Neuronal stem cell (in vitro differentiated cells): ENCODE measurements at regions not wholly inside any gene's neighbourhood (a gene's known extent, or its start where the extent isn't known, plus 50 kb on each side); places are given as distances from the start of the nearest gene placed in this dataset.

Experiments used
- DNase-seq: peaks from one replicate; pipeline ENCODE4 v3.0.0-alpha.2; 2013; ENCODE audit warnings: low spot score
- H2AFZ ChIP-seq: one replicate; pipeline ENCODE4 v1.6.1; 2013; ENCODE audit warnings: mild to moderate bottlenecking, low read length, inconsistent platforms
- H2AK5ac ChIP-seq: 2 replicates; pipeline ENCODE4 v1.6.1; 2013; ENCODE audit warnings: low read depth, mild to moderate bottlenecking, inconsistent platforms, low read length, moderate library complexity, mixed read lengths
- H2BK120ac ChIP-seq: 2 replicates; pipeline ENCODE4 v1.6.1; 2013; ENCODE audit warnings: low read depth, mild to moderate bottlenecking, inconsistent platforms, low read length, moderate library complexity, mixed read lengths
- H2BK12ac ChIP-seq: one replicate; pipeline ENCODE4 v1.6.1; 2013; ENCODE audit warnings: low read length, inconsistent platforms
- H2BK15ac ChIP-seq: 2 replicates; pipeline ENCODE4 v1.6.1; 2013; ENCODE audit warnings: mild to moderate bottlenecking, low read length, inconsistent platforms, mixed read lengths
- H2BK5ac ChIP-seq: one replicate; pipeline ENCODE4 v1.6.1; 2013; ENCODE audit warnings: inconsistent platforms, mild to moderate bottlenecking, low read length, moderate library complexity
- H3K14ac ChIP-seq: one replicate; pipeline ENCODE4 v1.6.1; 2013; ENCODE audit warnings: low read length, inconsistent platforms
- H3K18ac ChIP-seq: 2 replicates; pipeline ENCODE4 v1.6.1; 2013; ENCODE audit warnings: low read length, inconsistent platforms
- H3K23ac ChIP-seq: 2 replicates; pipeline ENCODE4 v1.6.1; 2013; ENCODE audit warnings: low read depth, mild to moderate bottlenecking, mixed read lengths, low read length, inconsistent platforms; ENCODE audit not compliant: poor library complexity
- H3K27ac ChIP-seq: replicated peaks from 3 replicates; pipeline ENCODE4 v1.5.1; 2013; ENCODE audit warnings: low read length, inconsistent platforms
- H3K27me3 ChIP-seq, 3 experiments: 2 replicates each; pipeline ENCODE4 v1.6.1; 2013; ENCODE audit warnings: low read length in 3 of 3, mild to moderate bottlenecking in 2 of 3, inconsistent platforms in 1 of 3, low read depth in 1 of 3, mixed read lengths in 1 of 3, moderate library complexity in 1 of 3; ENCODE audit not compliant: control insufficient read depth in 3 of 3, insufficient read depth in 3 of 3
- H3K36me3 ChIP-seq, 2 donors: replicated peaks in 1 of 2; 2 replicates each; pipeline ENCODE4 v1.6.1; 2013; ENCODE audit warnings: low read length in 2 of 2; ENCODE audit not compliant: control insufficient read depth in 2 of 2, insufficient read depth in 2 of 2
- H3K4ac ChIP-seq: 2 replicates; pipeline ENCODE4 v1.6.1; 2013; ENCODE audit warnings: inconsistent platforms, mild to moderate bottlenecking, low read length, moderate library complexity
- H3K4me1 ChIP-seq, 2 donors: 1 replicate in 1 of 2; 2 replicates in 1 of 2; pipeline ENCODE4 v1.6.1; 2013; ENCODE audit warnings: low read length in 2 of 2, low read depth in 1 of 2; ENCODE audit not compliant: control insufficient read depth in 2 of 2, insufficient read depth in 1 of 2
- H3K4me2 ChIP-seq: one replicate; pipeline ENCODE4 v1.6.1; 2013; ENCODE audit warnings: mild to moderate bottlenecking, low read length, inconsistent platforms; ENCODE audit not compliant: insufficient read depth, poor library complexity, severe bottlenecking
- H3K4me3 ChIP-seq, 2 donors: 2 replicates each; pipeline ENCODE4 v1.5.1; 2013; ENCODE audit warnings: low read length in 2 of 2, mild to moderate bottlenecking in 2 of 2, inconsistent platforms in 1 of 2, moderate library complexity in 1 of 2
- H3K79me1 ChIP-seq: one replicate; pipeline ENCODE4 v1.6.1; 2013; ENCODE audit warnings: low read depth, mild to moderate bottlenecking, inconsistent platforms, low read length, moderate library complexity
- H3K9ac ChIP-seq: one replicate; pipeline ENCODE4 v1.6.1; 2013; ENCODE audit warnings: mild to moderate bottlenecking, low read depth, low read length, inconsistent platforms; ENCODE audit not compliant: poor library complexity
- H3K9me3 ChIP-seq, 2 donors: replicated peaks in 1 of 2; 2 replicates each; pipeline versions ENCODE3 to v1.6.1; 2013; ENCODE audit warnings: low read length in 2 of 2, mild to moderate bottlenecking in 2 of 2, inconsistent platforms in 1 of 2, low read depth in 1 of 2, mixed read lengths in 1 of 2, moderate library complexity in 1 of 2; ENCODE audit not compliant: control insufficient read depth in 2 of 2, insufficient read depth in 1 of 2
- H4K8ac ChIP-seq: one replicate; pipeline ENCODE4 v1.6.1; 2013; ENCODE audit warnings: low read depth, mild to moderate bottlenecking, inconsistent platforms, low read length, moderate library complexity
- H4K91ac ChIP-seq: one replicate; pipeline ENCODE4 v1.6.1; 2013; ENCODE audit warnings: low read length, low read depth, mild to moderate bottlenecking, inconsistent platforms; ENCODE audit not compliant: poor library complexity
- WGBS, 2 donors: extraction: QIAGEN DNeasy Blood & Tissue Kit; methylation state at CpG; one replicate each; pipeline ENCODE4 v1.1.7; 2013; ENCODE audit warnings: missing lambda C conversion rate in 2 of 2, mixed read lengths in 1 of 2; ENCODE audit not compliant: insufficient read length in 2 of 2, insufficient replicate concordance in 1 of 2; ENCODE audit errors: extremely low coverage in 2 of 2; 5-methylcytosine and 5-hydroxymethylcytosine counted together

DNA sequence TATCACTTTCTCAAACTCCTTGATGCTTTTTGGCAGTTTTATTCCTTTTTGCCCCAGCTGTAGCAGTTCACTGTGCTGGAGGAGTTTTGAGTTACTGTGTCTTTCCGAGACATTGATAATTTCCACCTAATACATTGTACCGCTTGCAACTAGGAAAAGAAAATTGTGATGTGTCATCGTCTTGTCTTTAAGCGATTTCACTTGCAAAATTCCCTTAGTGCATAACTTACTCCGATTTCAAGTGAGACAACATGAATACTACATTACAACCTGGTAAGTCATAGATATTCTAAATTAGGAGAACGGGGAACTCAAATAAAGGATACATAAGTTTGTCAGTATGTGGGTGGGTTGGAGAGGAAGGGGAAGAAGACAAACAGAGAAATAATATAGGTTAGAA, 340.5 kb upstream of the KYNU start:
- Histone ChIP-seq H3K9ac (no peak overlapping the region), H2AK5ac (no peak overlapping the region), H2BK15ac (no peak overlapping the region), H3K4me3 (no peak overlapping the region), H3K4me1 (peaks cover 0 to 12% of the 10 kb centered on the region in 2 donors), H3K23ac (no peak overlapping the region), H3K14ac (no peak overlapping the region), H2BK12ac (no peak overlapping the region), H4K8ac (no peak overlapping the region), H3K4me2 (no peak overlapping the region), H3K18ac (no peak overlapping the region), H3K27ac (no peak overlapping the region), H4K91ac (no peak overlapping the region), H2BK5ac (no peak overlapping the region), H2AFZ (no peak overlapping the region), H3K36me3 (no peaks in the 10 kb centered on the region), H2BK120ac (no peak overlapping the region), H3K9me3 (no peaks in the 10 kb centered on the region), H3K4ac (no peak overlapping the region), H3K79me1 (no peaks in the 10 kb centered on the region), H3K27me3 (no peaks in the 10 kb centered on the region)
- no CpG with 5 or more reads among the region's 6 CpGs for WGBS, 2 donors
- no peak for DNase-seq

DNA sequence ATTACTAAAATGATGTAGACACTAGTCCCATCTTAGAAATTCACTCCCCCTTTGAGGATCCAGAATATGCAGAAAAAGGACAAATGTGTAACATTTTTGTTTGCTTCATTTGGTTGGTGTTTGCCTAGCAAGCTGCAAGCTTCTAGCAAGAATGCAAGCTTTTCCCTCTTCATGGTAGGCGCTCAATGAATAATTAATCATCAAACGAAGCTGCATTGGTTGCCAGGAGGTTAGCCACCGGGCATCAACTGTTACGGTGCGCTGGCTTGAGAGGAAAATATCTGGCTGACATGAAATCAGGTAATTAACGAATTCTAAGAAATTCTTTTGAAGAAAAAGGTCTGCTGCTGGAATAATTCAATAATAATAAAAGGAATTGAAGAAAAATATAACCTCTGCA, 341.0 kb upstream of the KYNU start:
- no peak overlapping the region for H2BK15ac ChIP-seq
- H2AFZ ChIP-seq, result no peak overlapping the region
- no peak overlapping the region for H4K91ac ChIP-seq
- no peak overlapping the region for H3K4ac ChIP-seq
- H3K27ac ChIP-seq, result no peak overlapping the region
- no peak overlapping the region for H3K23ac ChIP-seq
- no peak overlapping the region for H3K4me3 ChIP-seq
- WGBS, 2 donors, result no CpG with 5 or more reads among the region's 6 CpGs
- no peaks in the 10 kb centered on the region for H3K27me3 ChIP-seq
- no peaks in the 10 kb centered on the region for H3K9me3 ChIP-seq
- no peak overlapping the region for H3K14ac ChIP-seq
- peaks cover 0 to 12% of the 10 kb centered on the region in 2 donors for H3K4me1 ChIP-seq
- H2BK5ac ChIP-seq, result no peak overlapping the region
- H3K36me3 ChIP-seq, result no peaks in the 10 kb centered on the region
- H2AK5ac ChIP-seq, result no peak overlapping the region
- no peak overlapping the region for H2BK12ac ChIP-seq
- H3K18ac ChIP-seq, result no peak overlapping the region
- DNase-seq, result no peak
- H3K79me1 ChIP-seq, result no peaks in the 10 kb centered on the region
- H3K4me2 ChIP-seq, result no peak overlapping the region
- no peak overlapping the region for H3K9ac ChIP-seq
- no peak overlapping the region for H4K8ac ChIP-seq
- H2BK120ac ChIP-seq, result no peak overlapping the region

DNA sequence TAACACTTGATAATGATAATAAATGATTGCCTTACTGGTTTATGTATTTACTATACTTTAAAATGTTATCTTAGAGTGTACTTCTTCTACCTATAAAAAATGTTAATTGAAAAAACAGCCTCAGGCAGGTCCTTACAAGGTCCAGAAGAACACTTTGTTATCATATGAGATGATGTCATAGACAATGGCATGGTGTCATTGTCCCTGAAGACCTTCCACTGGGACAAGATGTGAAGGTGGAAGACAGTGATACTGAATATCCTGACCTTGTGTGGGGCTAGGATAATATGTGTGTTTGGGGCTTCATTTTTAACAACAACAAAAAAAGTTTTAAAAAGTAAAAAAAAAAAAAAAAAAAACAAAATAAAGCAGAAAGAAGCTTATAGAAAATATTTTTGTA, 342.2 kb upstream of the KYNU start:
- Histone ChIP-seq H2BK5ac (no peak overlapping the region), H2AFZ (no peak overlapping the region), H3K4ac (no peak overlapping the region), H2BK15ac (no peak overlapping the region), H4K8ac (no peak overlapping the region), H2AK5ac (no peak overlapping the region), H3K9me3 (no peaks in the 10 kb centered on the region), H4K91ac (no peak overlapping the region), H3K9ac (no peak overlapping the region), H3K4me2 (no peak overlapping the region), H3K36me3 (no peaks in the 10 kb centered on the region), H3K27ac (no peak overlapping the region), H3K23ac (no peak overlapping the region), H3K4me3 (no peak overlapping the region), H2BK12ac (no peak overlapping the region), H3K79me1 (no peaks in the 10 kb centered on the region), H3K27me3 (no peaks in the 10 kb centered on the region), H3K4me1 (peaks cover 0 to 12% of the 10 kb centered on the region in 2 donors), H3K14ac (no peak overlapping the region), H2BK120ac (no peak overlapping the region), H3K18ac (no peak overlapping the region)
- no peak for DNase-seq

DNA sequence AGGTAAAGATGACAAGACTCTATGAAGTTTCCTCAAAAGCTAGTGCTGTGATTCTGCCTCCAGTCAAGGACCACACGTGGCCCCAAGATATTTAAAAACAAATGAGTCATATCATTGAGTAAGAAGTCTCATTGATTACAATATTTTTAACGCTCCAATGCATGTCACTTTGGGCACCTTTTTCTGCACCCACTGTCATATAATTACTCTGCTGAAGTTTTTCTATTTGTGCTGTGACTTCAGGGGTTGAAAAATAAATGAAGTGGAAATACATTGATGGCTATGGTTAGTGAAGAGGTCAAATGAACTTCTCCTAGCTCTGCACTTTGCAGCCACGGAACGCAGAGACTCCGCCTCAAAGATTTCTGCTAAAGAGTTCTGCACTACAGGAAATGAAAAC, 344.3 kb upstream of the KYNU start:
- DNase-seq, result no peak
- Histone ChIP-seq H3K79me1 (no peaks in the 10 kb centered on the region), H3K4me3 (no peak overlapping the region), H2BK120ac (no peak overlapping the region), H3K4ac (no peak overlapping the region), H3K4me1 (peaks cover 0 to 12% of the 10 kb centered on the region in 2 donors), H3K14ac (no peak overlapping the region), H2BK5ac (no peak overlapping the region), H3K9ac (no peak overlapping the region), H4K91ac (no peak overlapping the region), H3K4me2 (no peak overlapping the region), H3K23ac (no peak overlapping the region), H2BK12ac (no peak overlapping the region), H3K27ac (no peak overlapping the region), H2AFZ (no peak overlapping the region), H3K18ac (no peak overlapping the region), H4K8ac (no peak overlapping the region), H3K36me3 (no peaks in the 10 kb centered on the region), H3K9me3 (no peaks in the 10 kb centered on the region), H2BK15ac (no peak overlapping the region), H2AK5ac (no peak overlapping the region), H3K27me3 (no peaks in the 10 kb centered on the region)
- WGBS, 2 donors, result no CpG with 5 or more reads among the region's 5 CpGs
